MCF 10A (cell line): ENCODE measurements at regions not wholly inside any gene's neighbourhood (a gene's known extent, or its start where the extent isn't known, plus 50 kb on each side); places are given as distances from the start of the nearest gene placed in this dataset.

Experiments
- BruUV-seq: library from RNA; stranded (reverse); fragments of 400-500 nt; replicated peaks from 2 replicates; lab custom pipeline; 2021; lab: Mats Ljungman, UMichigan
- CTCF ChIA-PET: fragments of 300-600 bp; sonication (Branson Sonifier 250); formaldehyde crosslinking; extraction: SDS; loops from one replicate; lab custom pipeline; 2021; ENCODE audit warnings: antibody characterized with exemption, inconsistent platforms; lab: Yijun Ruan, JAX
- POLR2A ChIA-PET: fragments of 300-600, 350-650 bp; sonication (Branson Sonifier 250); formaldehyde crosslinking; extraction: SDS; loops from one replicate; lab custom pipeline; 2020; ENCODE audit warnings: antibody characterized with exemption, inconsistent platforms; lab: Yijun Ruan, JAX
- DNase-seq: peaks from one replicate; pipeline ENCODE4 v3.0.0-alpha.2; 2018; ENCODE audit not compliant: unreplicated experiment
- H3K27ac Mint-ChIP-seq: one replicate; pipeline ENCODE4 v1.8.0; 2022; ENCODE audit warnings: mild to moderate bottlenecking, low read depth, mixed read lengths; ENCODE audit not compliant: unreplicated experiment
- H3K27me3 Mint-ChIP-seq: one replicate; pipeline ENCODE4 v1.8.0; 2022; ENCODE audit warnings: mixed read lengths; ENCODE audit not compliant: insufficient read depth, unreplicated experiment
- H3K36me3 Mint-ChIP-seq: one replicate; pipeline ENCODE4 v1.8.0; 2022; ENCODE audit warnings: mild to moderate bottlenecking, moderate library complexity, mixed read lengths; ENCODE audit not compliant: insufficient read depth, unreplicated experiment
- H3K4me1 Mint-ChIP-seq: one replicate; pipeline ENCODE4 v1.8.0; 2022; ENCODE audit warnings: mixed read lengths; ENCODE audit not compliant: insufficient read depth, unreplicated experiment
- H3K4me3 Mint-ChIP-seq: one replicate; pipeline ENCODE4 v1.8.0; 2022; ENCODE audit warnings: mild to moderate bottlenecking, moderate library complexity, mixed read lengths; ENCODE audit not compliant: unreplicated experiment
- H3K9me3 Mint-ChIP-seq: one replicate; pipeline ENCODE4 v1.8.0; 2022; ENCODE audit warnings: mixed read lengths; ENCODE audit not compliant: unreplicated experiment
- CTCF ChIP-seq: fragments of 200-600 bp; IDR thresholded peaks from one replicate; pipeline ENCODE4 v1.8.0; 2022; ENCODE audit warnings: antibody characterized with exemption, mild to moderate bottlenecking; ENCODE audit not compliant: unreplicated experiment
- intact Hi-C: fragments of 100-400 bp; cut with micrococcal nuclease; formaldehyde crosslinking; loops from 2 replicates; pipeline ENCODE4 v1.14.1; 2022

- intact Hi-C loops: no loop called here
- H3K4me3 Mint-ChIP-seq: no peak overlapping the region
- no TSS peak for BruUV-seq
- H3K27me3 Mint-ChIP-seq: peaks cover 47% of the 10 kb centered on the region
- DNase-seq: no peak
- no peaks in the 10 kb centered on the region for H3K4me1 Mint-ChIP-seq
- no peak for TF ChIP-seq CTCF
- H3K9me3 Mint-ChIP-seq: no peaks in the 10 kb centered on the region
- POLR2A ChIA-PET: no interaction called here
- no peak overlapping the region for H3K27ac Mint-ChIP-seq
- H3K36me3 Mint-ChIP-seq: no peaks in the 10 kb centered on the region
- CTCF ChIA-PET: no interaction called here
These were observed 571.6 kb downstream of the SH2D4B start for GRCh38 chr10:81109200-81109752.

- POLR2A ChIA-PET: no interaction called here
- Mint-ChIP-seq H3K4me3 (no peak overlapping the region), H3K36me3 (no peaks in the 10 kb centered on the region), H3K9me3 (no peaks in the 10 kb centered on the region), H3K27me3 (peaks cover 63% of the 10 kb centered on the region), H3K27ac (no peak overlapping the region), H3K4me1 (peaks cover 5% of the 10 kb centered on the region)
- TF ChIP-seq CTCF: no peak
- DNase-seq: peak; percentile 19
- no TSS peak for BruUV-seq
- intact Hi-C loops: no loop called here
- CTCF ChIA-PET: interaction anchor here (0.6 to 1.7 kb wide), 9 partner anchors 8 to 838 kb away, joined by 3 to 6 read pairs (median 4); no protein-coding TSS in a partner anchor
These were observed 578.5 kb downstream of the SH2D4B start for GRCh38 chr10:81116201-81116600.

- BruUV-seq: no TSS peak
- intact Hi-C loops: no loop called here
- peak; percentile 23 for TF ChIP-seq CTCF
- H3K9me3 Mint-ChIP-seq: no peaks in the 10 kb centered on the region
- ChIA-PET CTCF (interaction anchor here (0.6 to 1.7 kb wide), 13 partner anchors 9 to 1841 kb away, joined by 3 to 6 read pairs (median 4); no protein-coding TSS in a partner anchor), POLR2A (interaction anchor here (0.5 kb wide), 1 partner anchor 16 kb away, joined by 3 read pairs; no protein-coding TSS in a partner anchor)
- no peaks in the 10 kb centered on the region for H3K36me3 Mint-ChIP-seq
- peaks cover 5% of the 10 kb centered on the region for H3K4me1 Mint-ChIP-seq
- H3K27ac Mint-ChIP-seq: no peak overlapping the region
- DNase-seq: peak; percentile 19
- no peak overlapping the region for H3K4me3 Mint-ChIP-seq
- peaks cover 63% of the 10 kb centered on the region for H3K27me3 Mint-ChIP-seq
These were observed 579.3 kb downstream of the SH2D4B start for GRCh38 chr10:81116990-81117389.

GRCh38 chr10:81127931-81128330, 590.2 kb downstream of the SH2D4B start:
- H3K4me3 Mint-ChIP-seq: no peak overlapping the region

More at GRCh38 chr10:81127931-81128330, 590.2 kb downstream of the SH2D4B start:
- ChIA-PET CTCF (interaction anchor here (0.6 kb wide), 1 partner anchor 1579 kb away, joined by 4 read pairs; no protein-coding TSS in a partner anchor), POLR2A (no interaction called here)
- no peak for DNase-seq
- intact Hi-C loops: no loop called here
- H3K27me3 Mint-ChIP-seq: peaks cover 100% of the 10 kb centered on the region
- no peaks in the 10 kb centered on the region for H3K4me1 Mint-ChIP-seq
- H3K36me3 Mint-ChIP-seq: no peaks in the 10 kb centered on the region
- H3K27ac Mint-ChIP-seq: no peak overlapping the region
- H3K9me3 Mint-ChIP-seq: no peaks in the 10 kb centered on the region
- BruUV-seq: no TSS peak
- no peak for TF ChIP-seq CTCF
